ENCODE measurements at regions not wholly inside any gene's neighbourhood (a gene's known extent, or its start where the extent isn't known, plus 50 kb on each side); places are given as distances from the start of the nearest gene placed in this dataset.

- 63 to 77% (median 64%) methylated on average over 3 of the region's 3 CpGs for WGBS, 4 donors
- TF ChIP-seq CTCF (IDR thresholded peaks at IDR 0.05) = no peak
- no peak for TF ChIP-seq POLR2A (IDR thresholded peaks at IDR 0.05)
These were observed 591.7 kb upstream of the PTPRD start for GRCh38 chr9:11204521-11204920.

GRCh38 chr9:11206925-11207324 lies 594.1 kb upstream of the PTPRD start:
- Histone ChIP-seq H3K27me3 (no peaks in the 10 kb centered on the region), H3K36me3 (replicated peaks in 1 of 2) (no peaks in the 10 kb centered on the region)

More at GRCh38 chr9:11204521-11204920, 591.7 kb upstream of the PTPRD start:
- Histone ChIP-seq H3K4me3 (no peak overlapping the region), H3K9me3 (replicated peaks in 1 of 3) (no peaks in the 10 kb centered on the region), H3K27me3 (no peaks in the 10 kb centered on the region), H3K27ac (no peak overlapping the region), H3K4me1 (replicated peaks in 1 of 2) (no peaks in the 10 kb centered on the region), H3K36me3 (replicated peaks in 1 of 2) (no peaks in the 10 kb centered on the region)
- no peak for DNase-seq
- intact Hi-C loops (cut with DNase I) = no loop called here

GRCh38 chr9:11233696-11234095 lies 620.9 kb upstream of the PTPRD start:
- Histone ChIP-seq H3K9me3 (replicated peaks in 1 of 3) (no peaks in the 10 kb centered on the region), H3K27me3 (no peaks in the 10 kb centered on the region), H3K36me3 (replicated peaks in 1 of 2) (no peaks in the 10 kb centered on the region), H3K4me1 (replicated peaks in 1 of 2) (no peaks in the 10 kb centered on the region), H3K4me3 (no peak overlapping the region), H3K27ac (no peak overlapping the region)
- intact Hi-C loops (cut with DNase I) = no loop called here
- 90 to 93% (median 92%) methylated on average over 1 of the region's 1 CpG for WGBS, 4 donors
- TF ChIP-seq POLR2A (IDR thresholded peaks at IDR 0.05) = no peak
- TF ChIP-seq CTCF (IDR thresholded peaks at IDR 0.05) = no peak
- no peak for DNase-seq

More at GRCh38 chr9:11206925-11207324, 594.1 kb upstream of the PTPRD start:
- intact Hi-C loops (cut with DNase I) = no loop called here
- Histone ChIP-seq H3K27ac (no peak overlapping the region), H3K9me3 (replicated peaks in 1 of 3) (no peaks in the 10 kb centered on the region), H3K4me3 (no peak overlapping the region), H3K4me1 (replicated peaks in 1 of 2) (no peaks in the 10 kb centered on the region)
- no peak for TF ChIP-seq CTCF (IDR thresholded peaks at IDR 0.05)
- no peak for TF ChIP-seq POLR2A (IDR thresholded peaks at IDR 0.05)
- DNase-seq = no peak

GRCh38 chr9:11235061-11235460 lies 622.3 kb upstream of the PTPRD start:
- TF ChIP-seq POLR2A (IDR thresholded peaks at IDR 0.05) (no peak), CTCF (IDR thresholded peaks at IDR 0.05) (no peak)
- Histone ChIP-seq H3K4me3 (no peak overlapping the region), H3K27me3 (no peaks in the 10 kb centered on the region), H3K27ac (no peak overlapping the region), H3K4me1 (replicated peaks in 1 of 2) (no peaks in the 10 kb centered on the region), H3K9me3 (replicated peaks in 1 of 3) (no peaks in the 10 kb centered on the region), H3K36me3 (replicated peaks in 1 of 2) (no peaks in the 10 kb centered on the region)
- no peak for DNase-seq
- WGBS, 4 donors = 67 to 75% (median 73%) methylated on average over 2 of the region's 2 CpGs
- intact Hi-C loops (cut with DNase I) = no loop called here
